K562 (cell line): ENCODE measurements at regions not wholly inside any gene's neighbourhood (a gene's known extent, or its start where the extent isn't known, plus 50 kb on each side); places are given as distances from the start of the nearest gene placed in this dataset.

ENCODE experiments used
- CHD1 ChIP-seq: fragments of 200-600 bp; sonication (generic); IDR thresholded peaks from one replicate; pipeline ENCODE4 v1.6.1; 2012; ENCODE audit warnings: mild to moderate bottlenecking, moderate library complexity, low read length, inconsistent platforms
- CTCF ChIP-seq, 3 experiments: IDR thresholded peaks in 2 of 3; conservative IDR thresholded peaks in 1 of 3; 2 replicates each; pipeline ENCODE4 v1.5.1; 2011 to 2012; ENCODE audit warnings: low read length in 3 of 3, mild to moderate bottlenecking in 3 of 3, control low read depth in 2 of 3, improper control_type of control experiment in 1 of 3, inconsistent platforms in 1 of 3, low read depth in 1 of 3, mixed read lengths in 1 of 3, moderate library complexity in 1 of 3; ENCODE audit not compliant: insufficient read depth in 2 of 3
- DACH1 ChIP-seq: fragments of 450-650 bp; IDR thresholded peaks from 2 replicates; pipeline ENCODE4 v1.6.1; 2018; ENCODE audit not compliant: partially characterized antibody
- EGR1 ChIP-seq: fragments of 450-650 bp; conservative IDR thresholded peaks from 2 replicates; pipeline ENCODE4 v1.6.1; 2017; ENCODE audit warnings: mild to moderate bottlenecking
- EZH2 ChIP-seq: IDR thresholded peaks from 2 replicates; pipeline ENCODE4 v1.6.1; 2012; ENCODE audit warnings: low read depth, mild to moderate bottlenecking, inconsistent platforms, low read length, borderline replicate concordance
- FOSL1 ChIP-seq: fragments of 200-800 bp; sonication (Bioruptor generic); conservative IDR thresholded peaks from 2 replicates; pipeline ENCODE4 v1.6.1; 2016; ENCODE audit warnings: missing genetic modification characterization, missing compliant biosample characterization
- JUND ChIP-seq, 2 experiments: IDR thresholded peaks; 2 replicates in 1 of 2; 3 replicates in 1 of 2; pipeline ENCODE4 v1.6.1; 2011; ENCODE audit warnings: borderline replicate concordance in 2 of 2, low read depth in 2 of 2, low read length in 2 of 2, improper control_type of control experiment in 1 of 2, missing biosample characterization in 1 of 2, missing genetic modification characterization in 1 of 2, missing genetic modification reagents in 1 of 2
- MAFG ChIP-seq: fragments of 450-650 bp; conservative IDR thresholded peaks from 2 replicates; pipeline ENCODE4 v1.6.1; 2016; ENCODE audit warnings: missing genetic modification characterization, missing compliant biosample characterization
- REST ChIP-seq, 2 experiments: fragments of 450-650 bp; formaldehyde crosslinking in 1 of 2; IDR thresholded peaks; 2 replicates each; pipeline versions ENCODE4 v1.4.0 to v1.6.1; 2014 to 2020; ENCODE audit warnings: mild to moderate bottlenecking in 2 of 2, borderline replicate concordance in 1 of 2, low read depth in 1 of 2
- SAFB ChIP-seq: fragments of 200-400 bp; formaldehyde crosslinking; IDR thresholded peaks from 2 replicates; pipeline ENCODE4 v1.6.1; 2017; ENCODE audit warnings: low read depth, low read length, borderline replicate concordance
- SMARCA4 ChIP-seq: fragments of 450-650 bp; IDR thresholded peaks from 2 replicates; pipeline ENCODE4 v1.6.1; 2016
- ZBTB7A ChIP-seq: IDR thresholded peaks from 2 replicates; pipeline ENCODE4 v1.6.1; 2011; ENCODE audit warnings: low read depth, mild to moderate bottlenecking, low read length, moderate library complexity, borderline replicate concordance; ENCODE audit not compliant: control insufficient read depth
- TF ChIP-seq, protein P1 (sequence below): fragments of 450-650 bp; conservative IDR thresholded peaks from 2 replicates; pipeline ENCODE4 v1.6.1; 2016; ENCODE audit warnings: missing genetic modification characterization, low read depth, mild to moderate bottlenecking, control low read depth, missing compliant biosample characterization
- TF ChIP-seq, protein P2 (sequence below): IDR thresholded peaks from 3 replicates; pipeline ENCODE4 v1.6.1; 2011; ENCODE audit warnings: borderline replicate concordance, mild to moderate bottlenecking; ENCODE audit not compliant: insufficient read length, insufficient read depth

DNA sequence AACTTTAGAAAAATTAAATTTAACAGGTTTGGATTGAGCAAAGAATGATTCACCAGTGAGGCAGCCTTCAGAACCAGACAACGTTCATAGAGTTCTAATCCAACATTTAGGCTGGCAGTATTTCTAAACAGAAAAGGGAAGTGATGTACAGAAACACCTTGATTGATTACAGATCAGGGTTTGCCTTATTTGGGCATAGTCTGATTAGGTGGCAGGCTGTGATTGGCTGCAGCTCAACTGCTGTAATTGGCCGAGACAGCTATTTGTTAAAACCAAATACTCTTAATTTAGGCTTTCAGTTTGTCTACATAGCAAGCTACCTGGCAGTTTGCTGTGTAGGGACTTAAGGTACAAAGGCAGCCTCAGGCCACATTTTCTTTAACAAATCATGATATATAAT lies 802.5 kb downstream of the IPMK start:
- TF ChIP-seq CTCF (IDR thresholded peaks at IDR 0.05 in 2 of 3, conservative IDR thresholded peaks at IDR 0.05 in 1 of 3; ENCODE audit: insufficient read depth in 2 of 3, low read depth in 1 of 3, low read length in 3 of 3): no peak
- no peak for TF ChIP-seq EGR1
- TF ChIP-seq FOSL1: no peak
- TF ChIP-seq CHD1: no peak
- no peak for TF ChIP-seq JUND (IDR thresholded peaks at IDR 0.05; ENCODE audit: borderline replicate concordance, low read depth, low read length)
- no peak for TF ChIP-seq JUND (tag; IDR thresholded peaks at IDR 0.05; ENCODE audit: borderline replicate concordance, low read depth, low read length)
- TF ChIP-seq DACH1: no peak
- TF ChIP-seq, protein P1, sequence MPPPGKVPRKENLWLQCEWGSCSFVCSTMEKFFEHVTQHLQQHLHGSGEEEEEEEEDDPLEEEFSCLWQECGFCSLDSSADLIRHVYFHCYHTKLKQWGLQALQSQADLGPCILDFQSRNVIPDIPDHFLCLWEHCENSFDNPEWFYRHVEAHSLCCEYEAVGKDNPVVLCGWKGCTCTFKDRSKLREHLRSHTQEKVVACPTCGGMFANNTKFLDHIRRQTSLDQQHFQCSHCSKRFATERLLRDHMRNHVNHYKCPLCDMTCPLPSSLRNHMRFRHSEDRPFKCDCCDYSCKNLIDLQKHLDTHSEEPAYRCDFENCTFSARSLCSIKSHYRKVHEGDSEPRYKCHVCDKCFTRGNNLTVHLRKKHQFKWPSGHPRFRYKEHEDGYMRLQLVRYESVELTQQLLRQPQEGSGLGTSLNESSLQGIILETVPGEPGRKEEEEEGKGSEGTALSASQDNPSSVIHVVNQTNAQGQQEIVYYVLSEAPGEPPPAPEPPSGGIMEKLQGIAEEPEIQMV (tag): no peak
- TF ChIP-seq, protein P2, sequence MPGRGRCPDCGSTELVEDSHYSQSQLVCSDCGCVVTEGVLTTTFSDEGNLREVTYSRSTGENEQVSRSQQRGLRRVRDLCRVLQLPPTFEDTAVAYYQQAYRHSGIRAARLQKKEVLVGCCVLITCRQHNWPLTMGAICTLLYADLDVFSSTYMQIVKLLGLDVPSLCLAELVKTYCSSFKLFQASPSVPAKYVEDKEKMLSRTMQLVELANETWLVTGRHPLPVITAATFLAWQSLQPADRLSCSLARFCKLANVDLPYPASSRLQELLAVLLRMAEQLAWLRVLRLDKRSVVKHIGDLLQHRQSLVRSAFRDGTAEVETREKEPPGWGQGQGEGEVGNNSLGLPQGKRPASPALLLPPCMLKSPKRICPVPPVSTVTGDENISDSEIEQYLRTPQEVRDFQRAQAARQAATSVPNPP: no peak
- no peak for TF ChIP-seq EZH2
- no peak for TF ChIP-seq SAFB
- no peak for TF ChIP-seq ZBTB7A
- no peak for TF ChIP-seq MAFG (tag)
- no peak for TF ChIP-seq SMARCA4
- no peak for TF ChIP-seq REST (IDR thresholded peaks at IDR 0.05; ENCODE audit: borderline replicate concordance)
- no peak for TF ChIP-seq REST (CRISPR knock-in tag; IDR thresholded peaks at IDR 0.05; ENCODE audit: low read depth)
